GM19372 (cell line): ENCODE measurements at regions not wholly inside any gene's neighbourhood (a gene's known extent, or its start where the extent isn't known, plus 50 kb on each side); places are given as distances from the start of the nearest gene placed in this dataset.
"Not testable (repeated sequence)": the region's sequence is repeated elsewhere in the genome, so short reads cannot be mapped to it uniquely, and the experiment has no call there.

Experiments used
- ATAC-seq: cut with Tn5 transposase; IDR thresholded peaks from one replicate; pipeline ENCODE4 v1.9.1; 2021; ENCODE audit warnings: mild to moderate bottlenecking, low read depth, moderate library complexity; ENCODE audit not compliant: unreplicated experiment

GRCh38 chr12:87051621-87052020 is 795.4 kb upstream of the MGAT4C start:
- ATAC-seq, result no peak

GRCh38 chr12:87047691-87048090 is 791.5 kb upstream of the MGAT4C start:
- ATAC-seq, result no peak

GRCh38 chr12:87039536-87039935 is 783.3 kb upstream of the MGAT4C start:
- ATAC-seq, result no peak

GRCh38 chr12:87038098-87038497 is 781.9 kb upstream of the MGAT4C start:
- ATAC-seq, result no peak

- no peak for ATAC-seq
Observed at GRCh38 chr12:87025976-87026375, 769.8 kb upstream of the MGAT4C start.

- no peak for ATAC-seq
Observed at GRCh38 chr12:87021400-87021799, 765.2 kb upstream of the MGAT4C start.

- ATAC-seq, result no peak
Observed at GRCh38 chr12:87020071-87020470, 763.9 kb upstream of the MGAT4C start.

GRCh38 chr12:87015352-87015751 is 759.2 kb upstream of the MGAT4C start:
- ATAC-seq, result no peak

GRCh38 chr12:87008785-87009384 is 752.7 kb upstream of the MGAT4C start:
- no peak for ATAC-seq

GRCh38 chr12:87001102-87001501 is 744.9 kb upstream of the MGAT4C start:
- ATAC-seq, result no peak

- ATAC-seq, result no peak
Observed at GRCh38 chr12:86985298-86985697, 729.1 kb upstream of the MGAT4C start.

GRCh38 chr12:86970595-86970994 is 714.4 kb upstream of the MGAT4C start:
- not testable (repeated sequence) for ATAC-seq

- ATAC-seq, result no peak
Observed at GRCh38 chr12:86959766-86960458, 703.7 kb upstream of the MGAT4C start.

GRCh38 chr12:86950444-86950843 is 694.3 kb upstream of the MGAT4C start:
- ATAC-seq, result no peak

- ATAC-seq, result no peak
Observed at GRCh38 chr12:86950043-86950442, 693.9 kb upstream of the MGAT4C start.

- ATAC-seq, result no peak
Observed at GRCh38 chr12:86948851-86949250, 692.7 kb upstream of the MGAT4C start.

GRCh38 chr12:86945685-86946196 is 689.5 kb upstream of the MGAT4C start:
- ATAC-seq, result no peak

GRCh38 chr12:86944197-86944819 is 688.1 kb upstream of the MGAT4C start:
- not testable (repeated sequence) for ATAC-seq

- no peak for ATAC-seq
Observed at GRCh38 chr12:86931714-86932113, 675.5 kb upstream of the MGAT4C start.

GRCh38 chr12:86929962-86930361 is 673.8 kb upstream of the MGAT4C start:
- no peak for ATAC-seq

- ATAC-seq, result no peak
Observed at GRCh38 chr12:86917121-86917520, 660.9 kb upstream of the MGAT4C start.

GRCh38 chr12:86914721-86915120 is 658.5 kb upstream of the MGAT4C start:
- no peak for ATAC-seq
